ENCODE measurements at regions not wholly inside any gene's neighbourhood (a gene's known extent, or its start where the extent isn't known, plus 50 kb on each side); places are given as distances from the start of the nearest gene placed in this dataset.

DNA sequence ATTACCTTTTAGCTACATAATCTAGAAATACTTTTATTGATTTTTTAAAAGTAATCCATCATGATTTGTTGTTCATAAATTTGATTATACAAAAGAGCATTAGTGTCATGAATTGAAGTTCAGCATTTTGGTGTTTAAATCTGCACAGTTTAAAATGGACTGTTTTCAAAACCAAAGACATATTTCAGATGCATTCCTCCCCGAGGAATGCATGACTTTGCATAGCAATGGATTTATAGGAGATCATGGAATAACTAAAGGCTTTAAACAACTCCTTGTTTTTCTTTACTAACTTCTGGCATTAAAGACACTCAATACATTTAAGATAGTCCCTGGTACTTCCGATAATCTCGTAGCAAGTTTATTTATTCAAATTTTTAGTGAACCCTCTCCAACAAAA is 863.1 kb upstream of the TMPRSS15 start:
- H3K4me3 ChIP-seq = no peak overlapping the region
- H3K9me3 ChIP-seq = no peaks in the 10 kb centered on the region
- H3K27ac ChIP-seq = no peak overlapping the region
- no peak for DNase-seq (ENCODE audit: low spot score)
- no peaks in the 10 kb centered on the region for H3K36me3 ChIP-seq
- H3K4me1 ChIP-seq = no peaks in the 10 kb centered on the region
- TF ChIP-seq, protein P1, sequence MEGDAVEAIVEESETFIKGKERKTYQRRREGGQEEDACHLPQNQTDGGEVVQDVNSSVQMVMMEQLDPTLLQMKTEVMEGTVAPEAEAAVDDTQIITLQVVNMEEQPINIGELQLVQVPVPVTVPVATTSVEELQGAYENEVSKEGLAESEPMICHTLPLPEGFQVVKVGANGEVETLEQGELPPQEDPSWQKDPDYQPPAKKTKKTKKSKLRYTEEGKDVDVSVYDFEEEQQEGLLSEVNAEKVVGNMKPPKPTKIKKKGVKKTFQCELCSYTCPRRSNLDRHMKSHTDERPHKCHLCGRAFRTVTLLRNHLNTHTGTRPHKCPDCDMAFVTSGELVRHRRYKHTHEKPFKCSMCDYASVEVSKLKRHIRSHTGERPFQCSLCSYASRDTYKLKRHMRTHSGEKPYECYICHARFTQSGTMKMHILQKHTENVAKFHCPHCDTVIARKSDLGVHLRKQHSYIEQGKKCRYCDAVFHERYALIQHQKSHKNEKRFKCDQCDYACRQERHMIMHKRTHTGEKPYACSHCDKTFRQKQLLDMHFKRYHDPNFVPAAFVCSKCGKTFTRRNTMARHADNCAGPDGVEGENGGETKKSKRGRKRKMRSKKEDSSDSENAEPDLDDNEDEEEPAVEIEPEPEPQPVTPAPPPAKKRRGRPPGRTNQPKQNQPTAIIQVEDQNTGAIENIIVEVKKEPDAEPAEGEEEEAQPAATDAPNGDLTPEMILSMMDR (IDR thresholded peaks at IDR 0.05) = no peak
- H3K27me3 ChIP-seq = no peaks in the 10 kb centered on the region

DNA sequence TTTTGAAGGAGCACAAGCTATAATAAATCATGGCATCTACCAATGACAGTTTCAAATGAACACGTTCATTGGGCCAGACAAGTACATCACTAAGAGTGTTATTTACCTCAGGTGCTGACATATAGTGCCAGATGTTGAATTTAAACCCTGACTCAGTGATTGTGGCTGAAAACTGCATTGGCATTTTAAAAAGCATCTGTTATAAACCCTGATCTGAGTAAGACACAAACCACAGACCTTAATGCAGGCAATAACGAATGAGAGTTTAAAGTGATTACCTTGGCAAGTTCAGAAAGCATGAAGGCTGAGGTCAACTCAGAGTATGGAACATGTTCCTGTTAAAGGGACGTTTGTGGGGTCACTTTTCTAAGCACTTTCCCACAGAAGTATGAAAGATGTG is 865.1 kb upstream of the TMPRSS15 start:
- TF ChIP-seq, protein P1 (IDR thresholded peaks at IDR 0.05) = no peak
- Histone ChIP-seq H3K4me3 (no peak overlapping the region), H3K36me3 (no peaks in the 10 kb centered on the region), H3K27ac (no peak overlapping the region), H3K27me3 (no peaks in the 10 kb centered on the region), H3K4me1 (no peaks in the 10 kb centered on the region), H3K9me3 (no peaks in the 10 kb centered on the region)
- DNase-seq (ENCODE audit: low spot score) = no peak

DNA sequence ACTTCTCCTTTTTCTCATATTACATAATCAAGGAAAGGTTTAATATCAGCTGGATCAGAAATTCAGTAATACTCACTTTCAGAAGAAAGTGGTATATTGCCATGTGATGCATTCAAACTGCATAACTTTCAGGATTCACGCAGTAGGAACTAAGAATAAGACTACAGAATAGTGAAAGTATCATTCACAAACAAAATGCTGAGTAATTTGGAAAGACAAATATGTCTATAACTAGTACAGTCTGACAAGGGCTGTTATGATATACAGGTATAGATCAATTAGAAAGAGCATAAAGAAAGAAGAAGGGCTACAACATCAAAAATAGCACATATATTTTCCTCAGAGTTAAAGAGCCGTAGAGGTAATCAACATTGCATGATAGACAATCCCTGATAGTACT is 871.5 kb upstream of the TMPRSS15 start:
- no peak for DNase-seq (ENCODE audit: low spot score)
- Histone ChIP-seq H3K27ac (no peak overlapping the region), H3K36me3 (no peaks in the 10 kb centered on the region), H3K9me3 (no peaks in the 10 kb centered on the region), H3K27me3 (no peaks in the 10 kb centered on the region), H3K4me1 (no peaks in the 10 kb centered on the region), H3K4me3 (no peak overlapping the region)
- TF ChIP-seq, protein P1 (IDR thresholded peaks at IDR 0.05) = no peak

DNA sequence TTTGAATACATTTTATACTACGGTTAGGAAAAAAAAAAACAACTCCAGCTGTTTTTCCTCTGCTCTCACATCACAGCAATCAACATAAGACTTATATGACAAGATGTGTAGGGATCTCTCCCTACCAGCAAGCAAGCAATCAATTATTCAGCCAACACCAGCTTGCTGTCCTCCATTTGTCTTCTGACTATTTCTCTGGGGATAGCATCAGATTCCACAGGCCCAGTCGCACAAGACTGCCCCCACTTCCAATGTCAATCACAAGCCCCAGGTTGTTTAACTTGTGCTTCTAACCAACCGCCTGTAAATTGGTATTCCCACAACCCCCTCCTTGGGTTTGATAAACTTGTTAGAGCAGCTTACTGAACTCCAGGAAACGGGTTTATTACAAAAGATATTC is 873.1 kb upstream of the TMPRSS15 start:
- H3K4me3 ChIP-seq = no peak overlapping the region
- DNase-seq (ENCODE audit: low spot score) = no peak
- H3K36me3 ChIP-seq = no peaks in the 10 kb centered on the region
- no peaks in the 10 kb centered on the region for H3K27me3 ChIP-seq
- H3K4me1 ChIP-seq = no peaks in the 10 kb centered on the region
- no peak overlapping the region for H3K27ac ChIP-seq
- TF ChIP-seq, protein P1 (IDR thresholded peaks at IDR 0.05) = no peak
- no peaks in the 10 kb centered on the region for H3K9me3 ChIP-seq

DNA sequence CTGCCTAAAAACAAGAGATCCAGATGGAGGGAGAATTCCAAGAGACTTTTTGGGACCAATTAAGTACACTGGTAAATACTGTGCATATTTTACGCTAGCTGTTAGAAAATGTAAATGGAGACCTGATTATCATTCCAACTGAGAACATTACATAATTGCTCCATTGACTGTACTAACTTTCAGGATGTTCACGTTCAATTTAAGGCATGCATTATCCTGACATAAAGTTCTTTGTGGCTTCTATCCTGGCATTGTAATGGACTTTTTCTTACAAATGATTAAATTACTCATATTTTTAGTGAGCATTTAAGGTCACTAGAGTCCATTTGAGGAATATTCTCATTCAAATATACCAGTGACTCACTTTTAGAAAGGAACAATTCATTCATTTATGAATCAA is 883.3 kb upstream of the TMPRSS15 start:
- Histone ChIP-seq H3K36me3 (no peaks in the 10 kb centered on the region), H3K27me3 (no peaks in the 10 kb centered on the region), H3K9me3 (no peaks in the 10 kb centered on the region), H3K4me1 (no peaks in the 10 kb centered on the region), H3K27ac (no peak overlapping the region), H3K4me3 (no peak overlapping the region)
- TF ChIP-seq, protein P1 (IDR thresholded peaks at IDR 0.05) = no peak
- DNase-seq (ENCODE audit: low spot score) = no peak

DNA sequence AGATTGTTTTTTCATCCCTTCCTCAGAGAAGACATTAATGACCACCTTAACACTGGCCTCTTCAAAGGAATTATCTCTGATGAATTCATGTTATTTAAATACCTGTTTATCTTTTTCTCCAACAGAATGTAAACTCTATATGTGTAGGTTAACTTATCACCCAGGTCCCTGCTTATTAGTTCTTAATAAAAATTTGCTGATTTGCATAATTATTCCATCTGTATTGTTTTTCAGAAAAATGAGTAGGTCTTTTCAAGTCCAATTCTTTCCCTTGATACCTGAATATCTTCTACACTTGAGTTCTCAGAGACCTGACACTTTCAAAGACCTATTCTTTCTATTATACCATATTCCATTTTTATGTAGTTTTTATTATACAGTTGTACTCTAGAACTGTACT is 886.7 kb upstream of the TMPRSS15 start:
- TF ChIP-seq, protein P1 (IDR thresholded peaks at IDR 0.05) = no peak
- Histone ChIP-seq H3K4me1 (no peaks in the 10 kb centered on the region), H3K27me3 (no peaks in the 10 kb centered on the region), H3K9me3 (no peaks in the 10 kb centered on the region), H3K27ac (no peak overlapping the region), H3K4me3 (no peak overlapping the region), H3K36me3 (no peaks in the 10 kb centered on the region)
- DNase-seq (ENCODE audit: low spot score) = no peak

Data from right atrium auricular region (tissue), 2 donors.